ENCODE measurements at regions not wholly inside any gene's neighbourhood (a gene's known extent, or its start where the extent isn't known, plus 50 kb on each side); places are given as distances from the start of the nearest gene placed in this dataset.
"Not testable (repeated sequence)": the region's sequence is repeated elsewhere in the genome, so short reads cannot be mapped to it uniquely, and the experiment has no call there.

- not testable (repeated sequence) for TF ChIP-seq CTCF (IDR thresholded peaks at IDR 0.05 in 8 of 11, conservative IDR thresholded peaks at IDR 0.05 in 3 of 11); POLR2AphosphoS5 (IDR thresholded peaks at IDR 0.05); POLR2A (IDR thresholded peaks at IDR 0.05)
Measured at GRCh38 chr2:91566611-91567010, 2875.1 kb downstream of the RPIA start.
